Adrenal gland (tissue), 5 donors: ENCODE measurements at regions not wholly inside any gene's neighbourhood (a gene's known extent, or its start where the extent isn't known, plus 50 kb on each side); places are given as distances from the start of the nearest gene placed in this dataset.

Source experiments
- POLR2A ChIP-seq, 2 donors: fragments of 450-650 bp; IDR thresholded peaks; one replicate each; pipeline ENCODE4 v1.6.1; 2017; ENCODE audit warnings: antibody characterized with exemption in 2 of 2, mild to moderate bottlenecking in 2 of 2, moderate library complexity in 1 of 2
- TF ChIP-seq, protein P1 (sequence below), 6 experiments: fragments of 450-650 bp in 4 of 6; fragments of 200-600 bp in 2 of 6; sonication (generic) in 1 of 6; IDR thresholded peaks; 1 replicate in 5 of 6; 2 replicates in 1 of 6; pipeline versions ENCODE4 v1.5.1 to v1.8.0; 2016 to 2021; ENCODE audit warnings: antibody characterized with exemption in 6 of 6, mild to moderate bottlenecking in 2 of 6, moderate library complexity in 1 of 6
- donor health status: DM: no; HTN: no; CAD: no.

DNA sequence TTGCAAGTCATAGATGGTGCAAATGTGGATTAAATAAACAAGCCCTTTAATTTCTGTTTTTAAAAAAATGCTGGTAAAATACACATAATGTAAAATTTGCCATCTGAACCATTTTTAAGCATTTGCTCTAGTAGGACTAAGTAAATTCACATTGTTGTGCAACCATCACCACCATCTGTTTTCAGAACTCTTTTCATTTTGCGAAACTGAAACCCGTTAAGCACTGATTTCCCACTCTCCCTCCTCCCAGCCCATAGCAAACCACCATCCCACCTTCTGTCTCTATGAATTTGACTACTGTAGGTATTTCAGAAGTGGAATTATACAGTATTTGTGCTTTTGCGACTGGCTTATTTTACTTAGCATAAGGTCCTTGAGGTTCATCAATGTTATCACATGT, 103.3 kb upstream of the CNTLN start:
- TF ChIP-seq, protein P1, sequence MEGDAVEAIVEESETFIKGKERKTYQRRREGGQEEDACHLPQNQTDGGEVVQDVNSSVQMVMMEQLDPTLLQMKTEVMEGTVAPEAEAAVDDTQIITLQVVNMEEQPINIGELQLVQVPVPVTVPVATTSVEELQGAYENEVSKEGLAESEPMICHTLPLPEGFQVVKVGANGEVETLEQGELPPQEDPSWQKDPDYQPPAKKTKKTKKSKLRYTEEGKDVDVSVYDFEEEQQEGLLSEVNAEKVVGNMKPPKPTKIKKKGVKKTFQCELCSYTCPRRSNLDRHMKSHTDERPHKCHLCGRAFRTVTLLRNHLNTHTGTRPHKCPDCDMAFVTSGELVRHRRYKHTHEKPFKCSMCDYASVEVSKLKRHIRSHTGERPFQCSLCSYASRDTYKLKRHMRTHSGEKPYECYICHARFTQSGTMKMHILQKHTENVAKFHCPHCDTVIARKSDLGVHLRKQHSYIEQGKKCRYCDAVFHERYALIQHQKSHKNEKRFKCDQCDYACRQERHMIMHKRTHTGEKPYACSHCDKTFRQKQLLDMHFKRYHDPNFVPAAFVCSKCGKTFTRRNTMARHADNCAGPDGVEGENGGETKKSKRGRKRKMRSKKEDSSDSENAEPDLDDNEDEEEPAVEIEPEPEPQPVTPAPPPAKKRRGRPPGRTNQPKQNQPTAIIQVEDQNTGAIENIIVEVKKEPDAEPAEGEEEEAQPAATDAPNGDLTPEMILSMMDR (IDR thresholded peaks at IDR 0.05): no peak
- no peak for TF ChIP-seq POLR2A (IDR thresholded peaks at IDR 0.05)
